ENCODE measurements at regions not wholly inside any gene's neighbourhood (a gene's known extent, or its start where the extent isn't known, plus 50 kb on each side); places are given as distances from the start of the nearest gene placed in this dataset.

GRCh38 chr21:45351526-45352275 is 53.3 kb upstream of the COL18A1 start:
- Histone ChIP-seq H3K36me3 (ENCODE audit: insufficient read depth, low read length, poor library complexity, severe bottlenecking) (no peaks in the 10 kb centered on the region), H3K27ac (ENCODE audit: low read depth, low read length, poor library complexity, severe bottlenecking) (no peak overlapping the region), H3K9me3 (ENCODE audit: low read depth, low read length, poor library complexity, severe bottlenecking) (no peaks in the 10 kb centered on the region), H3K4me3 (ENCODE audit: low read depth, low read length, poor library complexity, severe bottlenecking) (no peak overlapping the region), H3K4me1 (ENCODE audit: insufficient read depth, low read length, poor library complexity, severe bottlenecking) (peaks cover 27% of the 10 kb centered on the region), H3K27me3 (replicated peaks; ENCODE audit: insufficient read depth, low read depth, low read length, poor library complexity) (no peaks in the 10 kb centered on the region)
- ChIA-PET CTCF (no interaction called here), POLR2A (ENCODE audit: low non-redundant PET) (no interaction called here)
- intact Hi-C loops (cut with micrococcal nuclease; ENCODE audit: unreplicated experiment): no loop called here
- no peak for DNase-seq (ENCODE audit: low spot score)
- no TSS peak for BruUV-seq (replicated peaks)
- no peak for TF ChIP-seq EZH2 (IDR thresholded peaks at IDR 0.05; ENCODE audit: borderline replicate concordance, low read depth, low read length, poor library complexity, severe bottlenecking)
- TF ChIP-seq, protein P1, sequence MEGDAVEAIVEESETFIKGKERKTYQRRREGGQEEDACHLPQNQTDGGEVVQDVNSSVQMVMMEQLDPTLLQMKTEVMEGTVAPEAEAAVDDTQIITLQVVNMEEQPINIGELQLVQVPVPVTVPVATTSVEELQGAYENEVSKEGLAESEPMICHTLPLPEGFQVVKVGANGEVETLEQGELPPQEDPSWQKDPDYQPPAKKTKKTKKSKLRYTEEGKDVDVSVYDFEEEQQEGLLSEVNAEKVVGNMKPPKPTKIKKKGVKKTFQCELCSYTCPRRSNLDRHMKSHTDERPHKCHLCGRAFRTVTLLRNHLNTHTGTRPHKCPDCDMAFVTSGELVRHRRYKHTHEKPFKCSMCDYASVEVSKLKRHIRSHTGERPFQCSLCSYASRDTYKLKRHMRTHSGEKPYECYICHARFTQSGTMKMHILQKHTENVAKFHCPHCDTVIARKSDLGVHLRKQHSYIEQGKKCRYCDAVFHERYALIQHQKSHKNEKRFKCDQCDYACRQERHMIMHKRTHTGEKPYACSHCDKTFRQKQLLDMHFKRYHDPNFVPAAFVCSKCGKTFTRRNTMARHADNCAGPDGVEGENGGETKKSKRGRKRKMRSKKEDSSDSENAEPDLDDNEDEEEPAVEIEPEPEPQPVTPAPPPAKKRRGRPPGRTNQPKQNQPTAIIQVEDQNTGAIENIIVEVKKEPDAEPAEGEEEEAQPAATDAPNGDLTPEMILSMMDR (conservative IDR thresholded peaks at IDR 0.05; ENCODE audit: low read depth, low read length): no peak

GRCh38 chr21:45352621-45353139 is 52.3 kb upstream of the COL18A1 start:
- TF ChIP-seq, protein P1 (conservative IDR thresholded peaks at IDR 0.05; ENCODE audit: low read depth, low read length): no peak
- Histone ChIP-seq H3K27me3 (replicated peaks; ENCODE audit: insufficient read depth, low read depth, low read length, poor library complexity) (no peaks in the 10 kb centered on the region), H3K9me3 (ENCODE audit: low read depth, low read length, poor library complexity, severe bottlenecking) (no peaks in the 10 kb centered on the region), H3K36me3 (ENCODE audit: insufficient read depth, low read length, poor library complexity, severe bottlenecking) (no peaks in the 10 kb centered on the region), H3K4me1 (ENCODE audit: insufficient read depth, low read length, poor library complexity, severe bottlenecking) (peaks cover 25% of the 10 kb centered on the region), H3K4me3 (ENCODE audit: low read depth, low read length, poor library complexity, severe bottlenecking) (no peak overlapping the region), H3K27ac (ENCODE audit: low read depth, low read length, poor library complexity, severe bottlenecking) (no peak overlapping the region)
- intact Hi-C loops (cut with micrococcal nuclease; ENCODE audit: unreplicated experiment): no loop called here
- no peak for DNase-seq (ENCODE audit: low spot score)
- no TSS peak for BruUV-seq (replicated peaks)
- CTCF ChIA-PET: no interaction called here
- POLR2A ChIA-PET (ENCODE audit: low non-redundant PET): no interaction called here

DNA sequence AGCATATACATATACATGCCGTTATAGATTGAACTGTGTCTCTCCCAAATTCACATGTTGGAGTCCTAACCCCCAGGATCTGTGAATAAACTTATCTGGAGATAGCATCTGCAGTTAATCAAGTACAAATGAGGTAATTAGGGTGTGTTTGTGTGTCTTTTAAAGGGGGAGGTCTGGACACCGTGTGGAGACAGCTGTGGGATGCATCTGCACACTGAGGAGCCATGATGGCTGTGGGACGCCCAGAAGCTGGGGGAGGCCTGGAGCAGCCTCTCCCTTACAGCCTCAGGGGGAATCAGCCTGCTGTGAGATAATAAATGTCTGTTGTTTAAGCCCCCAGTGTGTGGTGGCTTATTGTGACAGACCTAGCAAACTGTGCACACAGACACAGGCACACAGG is 51.8 kb upstream of the COL18A1 start:
- Histone ChIP-seq H3K4me3 (ENCODE audit: low read depth, low read length, poor library complexity, severe bottlenecking) (no peak overlapping the region), H3K27me3 (replicated peaks; ENCODE audit: insufficient read depth, low read depth, low read length, poor library complexity) (no peaks in the 10 kb centered on the region), H3K36me3 (ENCODE audit: insufficient read depth, low read length, poor library complexity, severe bottlenecking) (no peaks in the 10 kb centered on the region), H3K9me3 (ENCODE audit: low read depth, low read length, poor library complexity, severe bottlenecking) (no peaks in the 10 kb centered on the region), H3K27ac (ENCODE audit: low read depth, low read length, poor library complexity, severe bottlenecking) (no peak overlapping the region), H3K4me1 (ENCODE audit: insufficient read depth, low read length, poor library complexity, severe bottlenecking) (peaks cover 20% of the 10 kb centered on the region)
- intact Hi-C loops (cut with micrococcal nuclease; ENCODE audit: unreplicated experiment): no loop called here
- ChIA-PET CTCF (no interaction called here), POLR2A (ENCODE audit: low non-redundant PET) (no interaction called here)
- no TSS peak for BruUV-seq (replicated peaks)
- peak; percentile 40 for DNase-seq (ENCODE audit: low spot score)
- TF ChIP-seq, protein P1 (conservative IDR thresholded peaks at IDR 0.05; ENCODE audit: low read depth, low read length): no peak
- TF ChIP-seq EZH2 (IDR thresholded peaks at IDR 0.05; ENCODE audit: borderline replicate concordance, low read depth, low read length, poor library complexity, severe bottlenecking): no peak
